Panc1 (cell line): ENCODE measurements at regions not wholly inside any gene's neighbourhood (a gene's known extent, or its start where the extent isn't known, plus 50 kb on each side); places are given as distances from the start of the nearest gene placed in this dataset.

ENCODE experiments used
- CTCF ChIP-seq: fragments of 450-650 bp; IDR thresholded peaks from 2 replicates; pipeline ENCODE4 v1.5.1; 2017; ENCODE audit warnings: mild to moderate bottlenecking
- TCF7L2 ChIP-seq: IDR thresholded peaks from 2 replicates; pipeline ENCODE4 v1.6.1; 2011; ENCODE audit warnings: mild to moderate bottlenecking, low read depth, low read length, inconsistent platforms

GRCh38 chr3:82973791-82974190, 1212.3 kb upstream of the GBE1 start:
- TF ChIP-seq CTCF = no peak
- no peak for TF ChIP-seq TCF7L2
